HG03139 (cell line): ENCODE measurements at regions not wholly inside any gene's neighbourhood (a gene's known extent, or its start where the extent isn't known, plus 50 kb on each side); places are given as distances from the start of the nearest gene placed in this dataset.
"Not testable (repeated sequence)": the region's sequence is repeated elsewhere in the genome, so short reads cannot be mapped to it uniquely, and the experiment has no call there.

Experiments
- ATAC-seq: cut with Tn5 transposase; IDR thresholded peaks from one replicate; pipeline ENCODE4 v1.9.1; 2021; ENCODE audit not compliant: unreplicated experiment

DNA sequence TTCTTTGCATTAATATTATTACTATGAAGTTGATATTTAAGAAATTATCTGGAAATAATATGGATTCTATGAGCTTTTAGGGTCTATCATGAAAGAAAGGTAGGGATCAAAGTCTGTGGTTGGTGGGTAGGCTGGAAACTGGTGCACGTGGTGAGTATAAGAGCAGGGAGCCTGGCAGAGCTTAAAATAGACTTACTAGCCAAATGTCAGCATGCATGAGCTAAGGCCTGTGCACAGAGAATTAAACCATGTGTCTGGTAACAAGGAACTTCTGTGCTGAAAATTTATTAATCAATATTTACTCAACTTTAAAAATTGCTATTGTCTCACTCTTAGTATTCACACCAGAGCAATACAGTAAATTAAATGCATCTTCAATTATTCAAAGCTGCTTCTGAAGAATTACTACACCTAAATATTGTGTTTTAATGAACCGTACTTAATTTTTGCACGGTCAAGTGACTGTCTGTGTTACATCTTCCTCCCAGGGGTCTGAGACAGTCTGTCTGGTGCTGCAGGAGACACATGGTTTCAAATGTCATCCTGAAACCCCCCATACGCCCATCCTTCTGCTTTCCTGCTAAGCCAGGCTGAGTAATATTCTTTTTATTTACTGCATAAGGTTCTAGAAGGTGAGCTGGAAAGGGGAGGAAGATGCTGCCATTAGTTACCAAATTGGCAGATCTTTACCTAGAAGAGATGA lies 161.0 kb upstream of the NLRP1 start:
- ATAC-seq = no peak

DNA sequence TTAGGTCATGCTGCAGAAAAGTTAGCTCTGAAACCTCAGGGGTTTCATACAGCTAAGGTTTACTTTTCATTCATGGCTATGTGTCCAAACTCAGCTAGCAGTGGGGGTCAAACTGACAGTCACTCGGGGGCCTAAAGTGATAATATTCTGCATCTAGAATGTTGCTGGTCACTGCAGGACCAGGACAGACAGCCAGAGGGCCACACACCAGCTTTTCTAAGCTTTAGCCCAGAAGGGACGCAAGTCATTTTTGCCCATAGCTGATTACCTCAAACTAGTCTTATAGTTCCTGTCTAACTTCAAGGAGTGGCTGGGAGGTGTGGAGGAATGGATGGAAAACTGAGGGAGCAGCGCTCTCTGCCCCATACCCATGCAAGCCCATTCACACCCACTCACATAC lies 163.0 kb upstream of the NLRP1 start:
- no peak for ATAC-seq

DNA sequence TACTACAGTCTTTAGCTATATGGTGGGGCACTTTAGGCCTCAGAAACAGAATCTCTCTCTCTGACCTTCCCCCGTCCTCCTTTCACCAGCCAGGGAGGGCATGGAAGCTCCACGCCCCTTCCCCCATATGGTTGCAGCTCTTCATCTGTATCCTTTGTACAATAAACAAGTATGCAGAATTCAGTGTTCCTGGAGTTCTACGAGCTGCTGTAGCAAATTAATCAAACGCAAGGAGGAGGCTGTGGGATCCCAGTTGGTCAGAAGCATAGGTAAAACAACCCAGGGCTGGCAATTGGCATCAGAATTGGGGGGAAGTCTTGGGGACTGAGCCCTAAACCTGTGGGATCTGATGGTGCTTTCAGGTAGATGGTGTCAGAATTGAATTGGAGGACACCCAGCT lies 163.7 kb upstream of the NLRP1 start:
- no peak for ATAC-seq

DNA sequence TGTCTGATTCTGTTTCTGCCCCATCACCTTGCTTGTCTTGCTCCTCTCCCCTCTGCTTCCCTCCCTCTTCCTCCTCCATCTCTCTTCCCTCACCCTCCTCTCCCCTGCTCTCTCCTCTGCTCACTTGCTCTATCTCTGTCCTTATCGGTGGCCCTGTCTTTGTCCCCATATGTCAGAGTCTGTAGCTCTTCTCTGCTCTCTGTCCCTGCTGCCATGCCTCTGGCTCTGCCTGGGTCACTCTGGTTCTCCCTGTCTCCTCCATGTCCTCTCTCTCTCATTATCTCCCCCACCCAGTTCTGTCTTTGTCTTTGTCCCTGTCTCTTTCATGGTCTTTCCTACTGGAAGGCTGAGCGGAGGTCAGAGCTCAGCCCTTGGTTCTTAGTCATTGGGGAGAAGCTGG lies 169.1 kb upstream of the NLRP1 start:
- no peak for ATAC-seq

DNA sequence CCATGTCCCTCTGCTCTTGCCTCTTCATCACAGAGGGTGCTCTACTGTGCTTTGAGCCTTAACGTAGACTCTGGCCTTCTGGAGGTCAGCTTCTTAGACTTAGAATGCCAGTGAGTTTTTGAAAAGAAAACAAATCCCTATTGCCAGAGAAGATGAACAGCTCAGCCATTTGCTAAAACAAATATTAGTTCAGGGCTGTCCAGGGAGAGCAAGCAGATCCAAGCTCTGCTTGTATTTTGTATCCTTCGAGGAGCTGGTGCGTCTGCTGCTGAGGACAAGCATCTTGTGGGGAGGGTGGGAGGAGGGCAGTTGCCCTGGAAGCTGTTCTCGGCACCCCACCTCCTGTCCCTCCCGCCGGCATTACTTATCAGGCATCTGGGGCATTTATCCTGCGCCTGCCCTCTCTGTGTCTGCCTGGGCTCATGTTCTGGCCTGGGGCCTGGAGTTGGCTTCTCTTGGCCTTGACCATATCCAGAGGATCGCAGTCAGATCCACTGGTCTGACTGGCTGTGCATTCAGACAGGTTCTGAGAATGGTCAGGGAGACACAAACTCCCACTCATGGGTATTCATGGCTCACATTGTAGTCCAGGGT lies 173.1 kb upstream of the NLRP1 start:
- ATAC-seq = no peak

DNA sequence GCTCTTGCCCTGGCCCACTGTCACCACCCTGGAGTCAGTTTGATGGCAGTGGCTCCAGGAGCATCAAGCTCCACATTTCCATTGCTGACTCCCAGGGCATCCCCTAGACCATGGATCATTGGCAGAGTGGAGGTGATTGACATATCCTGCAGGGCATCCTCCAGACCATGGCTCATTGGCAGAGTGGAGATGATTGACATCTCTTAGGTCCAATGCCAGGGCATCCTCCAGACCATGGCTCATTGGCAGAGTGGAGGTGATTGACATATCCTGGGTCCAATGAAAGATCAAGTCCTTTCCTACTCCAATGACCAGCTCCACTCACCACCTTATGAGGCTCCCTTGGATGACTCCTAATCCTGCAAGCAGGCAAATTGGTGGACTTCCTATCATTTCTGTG lies 174.3 kb upstream of the NLRP1 start:
- no peak for ATAC-seq

GRCh38 chr17:5759501-5759925 lies 175.2 kb upstream of the NLRP1 start:
- no peak for ATAC-seq

GRCh38 chr17:5762191-5762590 lies 177.9 kb upstream of the NLRP1 start:
- no peak for ATAC-seq

- no peak for ATAC-seq
Measured at GRCh38 chr17:5763595-5764306, 179.4 kb upstream of the NLRP1 start.

- ATAC-seq = no peak
Measured at GRCh38 chr17:5769593-5770354, 185.5 kb upstream of the NLRP1 start.

- ATAC-seq = no peak
Measured at GRCh38 chr17:5770441-5771270, 186.3 kb upstream of the NLRP1 start.

- ATAC-seq = not testable (repeated sequence)
Measured at GRCh38 chr17:5771271-5771577, 186.9 kb upstream of the NLRP1 start.

GRCh38 chr17:5772017-5772416 lies 187.7 kb upstream of the NLRP1 start:
- not testable (repeated sequence) for ATAC-seq

DNA sequence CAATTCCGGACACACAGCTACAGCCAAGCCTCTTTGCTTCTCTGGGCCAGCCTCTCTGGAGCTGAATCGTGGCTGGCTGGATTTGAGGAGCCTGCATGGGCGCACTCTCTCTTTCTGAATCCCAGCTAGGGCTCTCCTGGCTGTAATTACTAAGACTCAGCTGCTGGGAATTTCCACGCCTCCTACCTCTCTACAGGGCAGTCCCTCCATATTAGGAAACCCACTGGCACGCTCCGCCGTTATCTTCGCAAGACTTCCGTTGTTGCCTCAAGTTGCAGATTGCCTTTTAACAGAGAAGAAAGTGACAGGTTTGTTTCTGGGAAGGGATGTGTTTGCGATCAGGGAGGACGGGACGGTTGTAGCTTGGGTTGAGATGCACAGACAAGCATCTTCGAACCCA lies 188.4 kb upstream of the NLRP1 start:
- ATAC-seq = no peak

- ATAC-seq = no peak
Measured at GRCh38 chr17:5773816-5774360, 189.6 kb upstream of the NLRP1 start.

DNA sequence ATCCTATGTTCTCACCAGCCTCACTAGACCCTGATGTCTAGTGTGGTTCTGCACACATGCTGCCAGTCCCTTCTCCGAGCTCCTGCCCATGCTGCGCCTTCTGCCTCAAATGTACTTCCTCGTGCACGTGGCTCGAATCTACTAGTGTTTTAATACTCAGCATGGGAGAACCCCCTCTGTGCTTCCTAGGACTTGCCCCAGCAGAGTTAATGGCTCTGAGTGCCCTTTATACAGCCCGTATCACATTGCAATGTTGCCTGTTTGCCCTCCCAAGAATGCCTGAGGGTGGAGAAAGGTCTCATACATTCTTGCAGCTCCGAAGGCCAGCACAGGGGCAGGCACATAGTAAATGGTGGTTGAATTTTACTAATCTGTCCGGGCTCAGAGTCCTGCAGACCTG lies 190.8 kb upstream of the NLRP1 start:
- ATAC-seq = no peak

DNA sequence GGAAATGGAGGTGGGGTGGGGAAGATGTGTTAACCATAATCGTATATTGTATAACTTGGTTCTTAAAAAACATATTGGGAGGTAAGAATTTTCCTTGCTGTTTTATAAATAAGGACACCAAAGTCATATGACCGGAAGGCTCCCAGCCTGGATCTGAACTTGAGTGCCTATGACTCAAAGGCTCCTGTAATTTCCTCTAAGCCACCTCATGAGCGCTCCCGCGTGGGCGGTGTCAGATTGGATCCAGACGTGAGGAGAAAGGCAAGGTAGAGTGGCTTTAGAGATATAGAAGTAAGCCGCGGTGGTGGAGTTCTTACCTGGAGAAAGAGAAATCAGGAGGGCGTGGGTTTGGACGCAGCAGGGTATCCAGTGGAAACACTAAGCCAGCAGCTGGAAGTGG lies 196.2 kb upstream of the NLRP1 start:
- no peak for ATAC-seq

DNA sequence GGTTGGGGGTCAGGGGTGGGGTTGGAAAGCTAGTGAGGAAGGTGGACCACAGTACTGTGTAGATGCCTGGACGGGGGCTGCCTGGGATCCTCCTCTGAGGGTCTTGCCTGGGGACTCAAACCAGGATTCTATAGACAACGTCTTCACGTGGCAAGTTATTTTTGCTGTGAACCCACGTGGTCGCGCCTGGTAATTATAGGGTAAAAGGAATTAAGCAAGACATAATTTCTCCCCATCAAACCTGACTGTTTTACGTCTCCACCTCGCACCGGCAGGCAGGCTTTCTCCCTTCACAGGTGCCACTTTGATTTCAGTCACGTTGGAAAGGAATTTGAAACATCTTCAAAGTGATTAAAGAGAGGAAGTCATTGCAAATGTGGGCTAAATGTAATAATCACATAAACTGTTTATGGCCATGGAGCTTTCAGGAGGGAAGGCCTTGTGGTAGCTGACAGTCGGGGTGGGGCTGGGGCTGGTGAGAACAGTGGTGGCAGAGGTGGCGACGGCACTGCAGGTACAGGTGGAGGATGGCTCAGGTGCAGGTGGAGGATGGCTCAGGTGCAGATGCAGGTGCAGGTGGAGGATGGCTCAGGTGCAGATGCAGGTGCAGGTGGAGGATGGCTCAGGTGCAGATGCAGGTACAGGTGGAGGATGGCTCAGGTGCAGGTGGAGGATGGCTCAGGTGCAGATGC lies 197.1 kb upstream of the NLRP1 start:
- no peak for ATAC-seq

DNA sequence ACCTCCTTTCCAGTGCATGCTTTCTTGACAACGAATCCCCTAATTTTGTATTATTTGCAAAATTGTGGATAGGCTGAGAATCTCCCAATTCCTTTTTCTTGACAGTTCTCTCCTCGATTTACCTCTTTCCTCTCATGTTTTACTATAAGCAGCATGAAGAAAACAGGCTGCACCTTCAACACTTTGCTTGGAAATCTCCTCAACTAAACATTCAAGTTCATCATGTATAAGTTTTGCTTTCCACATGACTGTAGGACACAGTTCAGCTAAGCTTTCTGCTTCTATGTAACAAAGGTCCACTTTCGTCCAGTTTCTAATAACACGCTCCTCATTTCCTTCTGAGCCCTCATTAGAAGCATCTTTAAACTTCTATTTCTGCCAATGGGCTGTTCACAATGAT lies 199.0 kb upstream of the NLRP1 start:
- no peak for ATAC-seq

DNA sequence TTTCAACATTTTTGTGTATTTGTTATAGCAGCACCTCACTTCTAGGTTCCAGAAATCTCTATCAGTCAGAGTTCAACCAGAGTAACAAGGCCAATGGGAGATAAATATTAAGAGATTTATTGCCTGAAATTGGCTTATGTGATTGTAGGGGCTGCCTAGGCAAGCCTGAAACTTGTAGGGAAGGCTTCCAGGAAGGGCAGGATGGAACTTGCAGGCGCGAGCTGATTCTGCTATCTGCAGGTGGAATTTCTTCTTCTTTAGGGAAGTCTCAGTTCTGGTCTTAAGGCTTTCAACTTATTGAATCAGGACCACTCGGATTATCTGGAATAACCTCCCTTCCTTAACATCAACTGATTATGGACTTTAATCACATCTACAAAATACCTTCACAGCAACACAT lies 199.5 kb upstream of the NLRP1 start:
- ATAC-seq = no peak
